ENCODE measurements at regions not wholly inside any gene's neighbourhood (a gene's known extent, or its start where the extent isn't known, plus 50 kb on each side); places are given as distances from the start of the nearest gene placed in this dataset.

GRCh38 chr1:168439456-168440375 lies 104.1 kb downstream of the XCL2 start:
- no peak overlapping the region for H3K4me3 ChIP-seq (ENCODE audit: low read depth, low read length)
- DNase-seq (ENCODE audit: low read depth), result peak; percentile 88
- peak; percentile 84 for TF ChIP-seq CTCF (IDR thresholded peaks at IDR 0.05; ENCODE audit: low read depth, low read length, missing control alignments)

GRCh38 chr1:168438626-168439025 lies 105.2 kb downstream of the XCL2 start:
- no peak overlapping the region for H3K4me3 ChIP-seq (ENCODE audit: low read depth, low read length)
- no peak for TF ChIP-seq CTCF (IDR thresholded peaks at IDR 0.05; ENCODE audit: low read depth, low read length, missing control alignments)
- in situ Hi-C loops (cut with HindIII; ENCODE audit: low sequenced_read_pairs), result no loop called here
- no peak for DNase-seq (ENCODE audit: low read depth)

More at GRCh38 chr1:168439456-168440375, 104.1 kb downstream of the XCL2 start:
- in situ Hi-C loops (cut with HindIII; ENCODE audit: low sequenced_read_pairs), result no loop called here

- no peak for DNase-seq (ENCODE audit: low read depth)
- in situ Hi-C loops (cut with HindIII; ENCODE audit: low sequenced_read_pairs), result no loop called here
- no peak for TF ChIP-seq CTCF (IDR thresholded peaks at IDR 0.05; ENCODE audit: low read depth, low read length, missing control alignments)
- no peak overlapping the region for H3K4me3 ChIP-seq (ENCODE audit: low read depth, low read length)
Observed at GRCh38 chr1:168437821-168438220, 106.0 kb downstream of the XCL2 start.

GRCh38 chr1:168435439-168435838 lies 108.4 kb downstream of the XCL2 start:
- H3K4me3 ChIP-seq (ENCODE audit: low read depth, low read length), result no peak overlapping the region
- in situ Hi-C loops (cut with HindIII; ENCODE audit: low sequenced_read_pairs), result no loop called here
- TF ChIP-seq CTCF (IDR thresholded peaks at IDR 0.05; ENCODE audit: low read depth, low read length, missing control alignments), result no peak
- no peak for DNase-seq (ENCODE audit: low read depth)

- H3K4me3 ChIP-seq (ENCODE audit: low read depth, low read length), result no peak overlapping the region
- TF ChIP-seq CTCF (IDR thresholded peaks at IDR 0.05; ENCODE audit: low read depth, low read length, missing control alignments), result no peak
- DNase-seq (ENCODE audit: low read depth), result no peak
- in situ Hi-C loops (cut with HindIII; ENCODE audit: low sequenced_read_pairs), result no loop called here
Observed at GRCh38 chr1:168433238-168433637, 110.6 kb downstream of the XCL2 start.

- no peak for TF ChIP-seq CTCF (IDR thresholded peaks at IDR 0.05; ENCODE audit: low read depth, low read length, missing control alignments)
- DNase-seq (ENCODE audit: low read depth), result no peak
- in situ Hi-C loops (cut with HindIII; ENCODE audit: low sequenced_read_pairs), result no loop called here
- no peak overlapping the region for H3K4me3 ChIP-seq (ENCODE audit: low read depth, low read length)
Observed at GRCh38 chr1:168431882-168432281, 111.9 kb downstream of the XCL2 start.

Data from astrocyte of the cerebellum (primary cell).